NCI-H345 treated with DMSO at 0.1 percent for 48 hours (cell line): ENCODE measurements at regions not wholly inside any gene's neighbourhood (a gene's known extent, or its start where the extent isn't known, plus 50 kb on each side); places are given as distances from the start of the nearest gene placed in this dataset.
"Not testable (repeated sequence)": the region's sequence is repeated elsewhere in the genome, so short reads cannot be mapped to it uniquely, and the experiment has no call there.

Experiments
- DNase-seq: peaks from one replicate; lab custom pipeline; 2025; ENCODE audit not compliant: unreplicated experiment; lab: John Stamatoyannopoulos, UW

- no peak for DNase-seq
These were observed 57.7 kb upstream of the AADACL2 start for GRCh38 chr3:151675858-151676615.

GRCh38 chr3:151673974-151674373 is 59.8 kb upstream of the AADACL2 start:
- no peak for DNase-seq

DNA sequence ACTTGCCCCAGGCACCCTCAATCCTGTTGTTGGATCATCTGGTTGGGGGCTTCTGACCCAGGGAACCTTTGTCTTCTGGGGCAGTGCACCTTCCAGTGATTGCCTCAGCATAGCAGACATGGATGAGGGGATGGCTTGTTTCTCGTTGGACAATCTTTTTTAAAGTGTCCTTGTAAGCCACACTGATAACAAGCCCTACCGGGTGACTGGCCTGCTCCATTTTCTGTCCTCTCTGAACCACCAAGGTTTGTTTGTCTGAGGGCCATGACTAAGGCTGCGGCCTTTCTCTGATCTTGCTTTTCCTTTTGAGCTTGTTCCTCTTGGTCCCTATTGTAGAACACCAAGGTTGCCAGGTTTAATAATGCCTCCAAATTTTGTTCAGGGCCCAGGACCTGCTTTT is 66.0 kb upstream of the AADACL2 start:
- DNase-seq = not testable (repeated sequence)

DNA sequence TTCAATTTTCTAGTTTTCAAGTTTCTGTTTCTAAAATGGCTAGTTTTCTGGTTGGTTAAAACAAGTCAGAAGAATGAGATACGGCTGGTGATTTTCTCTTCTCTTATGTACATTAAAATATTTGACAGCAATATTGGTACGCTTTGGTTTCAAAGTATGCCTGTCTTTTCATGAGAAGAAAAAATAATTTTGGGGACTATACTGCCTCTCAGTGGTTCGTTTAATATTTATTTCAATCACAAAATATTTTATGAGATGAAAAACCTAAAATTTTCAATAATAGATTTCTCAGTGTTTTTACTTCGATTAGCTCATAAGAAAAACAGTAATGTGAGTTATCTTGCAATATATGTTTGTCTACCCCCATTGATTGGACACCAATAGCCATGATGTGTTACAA is 72.8 kb upstream of the AADACL2 start:
- no peak for DNase-seq

DNA sequence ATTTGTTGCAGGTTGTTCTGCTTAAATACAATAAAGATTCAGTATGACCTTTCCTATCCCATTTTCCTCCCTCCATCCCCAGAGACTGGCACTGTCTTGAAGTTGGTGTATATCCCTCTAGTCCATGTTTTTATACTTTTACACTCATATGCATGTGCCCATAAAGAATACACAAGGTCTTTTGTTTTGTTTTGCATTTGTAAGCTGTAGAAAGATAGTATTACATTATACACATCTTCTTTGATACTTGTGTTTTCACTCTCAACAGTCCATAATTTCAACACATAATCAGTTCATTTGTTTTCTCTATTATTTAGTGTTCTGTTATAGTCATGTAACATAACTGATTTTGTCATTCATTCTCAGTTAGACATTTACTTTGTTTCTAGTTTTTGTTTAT is 88.7 kb upstream of the AADACL2 start:
- no peak for DNase-seq

DNA sequence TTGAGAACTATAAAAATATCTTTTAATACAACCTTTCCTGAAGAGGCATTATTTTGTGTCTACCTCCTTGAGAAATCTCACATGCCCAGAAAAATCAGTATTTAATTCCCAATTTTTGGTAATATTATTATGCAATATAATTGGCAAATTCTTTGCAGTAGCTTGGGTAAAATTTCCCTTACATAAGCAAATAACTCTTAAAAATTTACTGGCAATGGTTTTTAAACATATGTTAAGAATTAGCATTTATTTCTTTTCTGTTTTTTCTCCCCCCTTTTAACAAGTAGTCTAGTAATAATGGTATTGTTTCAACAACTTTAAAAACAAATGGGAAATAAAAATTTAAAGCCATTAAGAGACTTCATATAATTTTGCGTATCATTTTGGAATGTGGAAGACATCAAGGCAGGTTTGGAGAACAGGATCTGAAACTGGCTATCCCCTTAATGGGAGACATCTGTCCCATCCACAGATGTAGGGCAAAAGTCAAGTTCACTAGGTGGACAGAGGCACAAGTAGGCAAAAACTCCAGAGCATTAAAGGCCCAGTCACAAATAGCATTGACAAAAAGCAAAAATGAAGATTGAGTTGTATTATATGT is 89.6 kb upstream of the AADACL2 start:
- no peak for DNase-seq

GRCh38 chr3:151639418-151639740 is 94.3 kb upstream of the AADACL2 start:
- DNase-seq = no peak

DNA sequence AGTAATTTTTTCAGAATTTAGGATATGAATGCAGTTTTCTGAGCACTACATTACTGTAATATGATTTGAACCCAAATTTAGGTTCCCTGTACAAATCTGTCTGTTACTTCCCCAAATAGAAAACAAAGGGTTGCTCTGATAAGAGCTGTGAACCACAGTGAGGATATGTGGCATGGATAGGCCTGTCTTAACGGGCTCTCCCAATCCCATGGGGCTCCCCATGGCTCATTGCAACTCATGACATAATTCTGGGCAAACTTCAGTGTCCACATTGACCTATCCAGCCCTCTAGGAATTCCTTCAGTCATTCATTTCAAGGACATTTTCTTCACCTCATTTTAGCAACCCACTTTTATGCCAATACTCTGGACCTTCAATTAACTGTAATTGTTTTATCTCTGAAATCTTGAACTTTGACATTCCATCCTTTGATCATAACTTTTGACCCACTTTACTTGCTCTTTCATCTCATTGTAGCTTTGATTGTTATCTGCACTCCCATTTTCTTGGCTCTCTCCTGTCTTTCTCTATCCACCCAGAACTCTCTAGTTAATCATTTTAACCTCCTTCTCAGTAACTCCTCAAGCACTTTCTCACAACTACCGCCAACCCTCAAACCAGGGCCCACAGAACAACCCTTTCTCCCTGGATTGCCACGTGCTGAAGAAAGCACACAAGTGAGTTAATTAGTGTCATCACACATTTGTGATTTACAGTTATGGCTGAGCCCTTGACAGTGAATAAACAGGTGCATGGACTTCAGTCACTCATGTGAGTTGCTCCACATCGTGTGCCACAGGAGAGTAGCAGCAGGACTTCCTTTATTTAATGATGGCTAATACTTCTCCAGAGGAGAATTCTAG is 94.9 kb upstream of the AADACL2 start:
- DNase-seq = no peak

DNA sequence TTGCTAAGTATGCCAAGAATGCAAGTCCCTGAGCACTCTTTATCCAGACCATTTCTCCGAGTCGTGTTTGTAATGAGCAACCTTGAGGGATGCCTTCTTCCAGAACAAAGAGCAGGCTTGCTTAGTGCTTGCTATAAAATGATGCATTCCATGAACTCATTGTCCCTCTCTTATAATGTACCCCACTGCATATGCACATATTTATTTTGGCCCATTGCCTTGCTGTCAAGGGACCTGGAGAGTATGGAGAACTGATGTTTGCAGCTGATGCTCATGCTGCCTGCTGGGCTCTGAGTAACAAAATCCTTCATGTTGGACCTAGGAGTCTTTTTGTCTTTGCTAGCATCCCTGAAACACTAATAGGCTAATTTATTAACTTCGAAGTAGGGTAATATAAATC is 97.8 kb upstream of the AADACL2 start:
- peak; percentile 14 for DNase-seq

DNA sequence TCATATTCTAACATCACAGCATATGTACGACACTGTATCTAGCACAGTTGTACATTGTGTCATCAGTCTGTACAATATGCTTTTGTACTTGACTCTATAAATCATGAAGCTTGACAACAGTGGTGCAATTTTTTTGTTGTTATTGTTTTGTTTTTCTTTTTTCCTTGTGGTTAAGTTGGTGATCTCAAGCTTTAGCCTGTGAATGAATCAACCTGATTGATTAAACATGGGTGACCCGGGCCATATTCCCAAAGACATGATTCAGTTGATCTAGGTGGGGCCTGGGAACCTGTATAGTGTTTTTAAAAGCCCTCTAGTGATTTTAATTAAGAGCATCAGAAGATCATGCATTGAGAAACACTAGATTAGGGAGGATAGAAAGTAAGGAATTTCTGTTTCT is 101.8 kb upstream of the AADACL2 start:
- no peak for DNase-seq

DNA sequence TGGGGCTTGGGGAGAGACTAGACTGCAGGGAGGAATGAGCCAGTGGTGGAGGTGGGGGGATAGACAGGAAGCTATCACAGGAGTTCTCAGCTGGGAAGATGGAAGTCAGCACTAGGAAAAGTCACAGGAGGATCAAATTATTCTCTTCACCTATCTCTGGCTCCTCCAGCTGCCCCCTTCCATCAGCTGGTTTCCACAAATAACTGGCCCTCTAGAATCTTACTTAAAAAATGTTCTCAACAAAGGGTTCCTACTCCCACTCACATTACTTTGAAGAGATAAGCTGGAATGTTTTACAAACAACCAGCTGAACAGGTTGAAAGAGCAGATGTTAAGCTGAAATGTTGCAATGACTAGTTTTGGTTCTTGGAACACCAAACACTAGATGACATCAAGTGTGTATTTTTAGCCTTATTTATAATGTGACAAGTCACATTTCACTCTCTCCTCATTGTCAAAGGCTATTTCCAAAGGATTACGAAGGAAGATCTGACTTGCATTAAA is 102.7 kb upstream of the AADACL2 start:
- no peak for DNase-seq

DNA sequence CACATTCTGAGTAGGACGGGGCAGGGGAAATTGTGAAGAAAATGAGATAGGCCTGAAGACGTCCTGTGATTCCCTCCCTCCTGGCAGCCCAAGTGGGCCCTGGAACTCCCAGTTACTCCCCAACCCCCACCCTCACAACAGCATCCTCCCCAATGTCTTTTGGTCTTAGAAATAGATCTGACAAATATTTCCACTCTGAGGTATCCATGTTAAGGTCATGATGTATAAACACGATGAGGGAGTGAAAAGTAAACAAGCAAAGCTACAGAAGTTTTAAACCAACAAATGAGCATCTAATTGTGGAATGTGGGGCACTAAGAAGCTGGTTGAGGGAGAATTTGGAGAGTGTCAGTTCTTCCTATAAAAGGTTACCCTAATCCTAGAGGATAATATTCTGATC is 103.7 kb upstream of the AADACL2 start:
- no peak for DNase-seq

DNA sequence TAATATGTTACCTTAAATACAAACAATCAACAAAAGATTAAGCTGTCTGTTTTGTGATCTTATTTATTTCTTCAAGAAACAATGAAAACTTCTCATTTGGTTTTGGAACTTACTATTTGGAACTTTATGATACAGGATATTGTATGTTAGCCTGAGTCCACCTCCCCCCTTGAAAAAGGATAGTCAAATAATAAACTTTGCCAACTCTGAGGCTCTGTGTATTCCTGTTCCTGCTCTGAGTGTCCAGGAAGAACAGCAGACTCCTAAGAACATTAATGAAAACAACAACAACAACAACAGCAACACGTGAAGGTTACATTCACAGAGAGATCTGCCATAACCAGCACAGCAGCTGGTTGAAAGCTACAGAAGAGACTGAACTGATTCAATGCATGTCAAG is 108.1 kb upstream of the AADACL2 start:
- DNase-seq = no peak

DNA sequence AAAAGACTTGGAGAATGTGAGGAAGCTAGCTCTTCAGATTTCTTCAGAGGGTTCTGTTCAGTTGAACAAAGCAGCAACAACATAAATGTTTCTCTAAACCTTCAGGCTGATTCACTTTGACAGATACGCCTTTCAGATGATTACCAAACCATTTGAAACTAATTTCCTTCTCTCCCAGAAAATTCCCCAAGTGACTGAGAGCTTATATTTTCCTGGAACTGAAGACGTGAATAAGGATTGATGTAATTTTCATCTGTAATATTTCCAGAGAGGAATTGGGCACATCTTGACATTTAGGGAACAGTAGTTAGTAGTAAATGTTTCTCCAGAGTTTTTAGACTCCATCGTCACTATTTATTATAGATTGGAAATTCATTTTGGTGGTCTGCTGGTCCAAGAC is 108.6 kb upstream of the AADACL2 start:
- no peak for DNase-seq

GRCh38 chr3:151620071-151620470 is 113.7 kb upstream of the AADACL2 start:
- DNase-seq = no peak

DNA sequence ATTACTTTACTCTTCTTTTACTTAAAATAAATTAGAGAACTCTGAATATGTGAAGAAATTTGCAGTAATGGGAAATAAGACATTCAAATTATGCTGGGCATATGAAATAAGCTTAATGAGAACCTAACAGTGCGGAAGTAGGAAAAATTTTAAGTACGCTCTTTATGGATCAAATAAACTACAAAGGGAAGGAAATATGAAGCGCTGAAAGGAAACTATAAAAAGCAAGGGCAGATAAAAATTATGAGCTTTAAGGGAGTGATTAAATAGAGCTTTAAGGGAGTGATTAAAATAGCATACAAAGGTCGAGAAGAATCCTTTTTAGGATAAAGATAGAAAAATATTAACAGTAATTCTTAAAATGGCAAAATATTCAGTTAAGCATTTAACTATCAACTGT is 118.3 kb upstream of the AADACL2 start:
- no peak for DNase-seq

GRCh38 chr3:151612115-151612514 is 121.6 kb upstream of the AADACL2 start:
- DNase-seq = no peak

DNA sequence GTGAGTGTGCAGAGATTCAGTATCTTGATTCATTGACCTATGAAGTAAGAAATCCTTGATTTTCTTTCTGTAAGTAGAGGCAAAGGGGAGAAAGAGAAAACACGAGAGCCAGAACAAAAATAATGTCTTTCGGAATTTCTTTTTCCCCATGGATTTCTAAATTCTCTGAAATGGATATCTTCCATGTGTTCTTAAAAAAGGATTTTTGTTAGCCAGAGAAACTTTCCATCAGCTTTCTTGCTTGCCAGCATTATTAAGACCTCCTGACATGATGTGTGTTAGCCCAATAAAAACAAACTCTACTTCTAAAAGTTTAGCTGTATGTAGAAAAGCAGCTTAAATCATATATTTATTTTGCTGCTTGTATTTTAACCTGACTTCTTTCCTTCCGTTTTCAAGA is 122.3 kb upstream of the AADACL2 start:
- DNase-seq = no peak

DNA sequence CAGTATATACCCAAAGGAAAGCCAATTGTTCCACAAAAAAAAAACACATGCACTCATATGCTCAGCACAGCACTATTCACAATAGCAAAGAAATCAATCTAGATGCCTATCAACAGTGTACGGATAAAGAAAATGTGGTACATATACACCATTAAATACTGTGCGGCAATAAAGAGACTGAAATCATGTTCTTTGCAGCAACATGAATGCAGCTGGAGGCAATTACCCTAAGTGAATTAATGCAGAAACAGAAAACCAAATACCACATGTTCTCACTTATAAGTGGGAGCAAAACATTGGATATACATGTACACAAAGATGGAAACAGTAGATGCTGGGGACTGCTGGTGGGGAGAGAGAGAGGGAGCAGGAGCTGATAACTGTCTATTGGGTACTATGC is 124.2 kb upstream of the AADACL2 start:
- DNase-seq = no peak

GRCh38 chr3:151604891-151605290 is 128.8 kb upstream of the AADACL2 start:
- DNase-seq = no peak

DNA sequence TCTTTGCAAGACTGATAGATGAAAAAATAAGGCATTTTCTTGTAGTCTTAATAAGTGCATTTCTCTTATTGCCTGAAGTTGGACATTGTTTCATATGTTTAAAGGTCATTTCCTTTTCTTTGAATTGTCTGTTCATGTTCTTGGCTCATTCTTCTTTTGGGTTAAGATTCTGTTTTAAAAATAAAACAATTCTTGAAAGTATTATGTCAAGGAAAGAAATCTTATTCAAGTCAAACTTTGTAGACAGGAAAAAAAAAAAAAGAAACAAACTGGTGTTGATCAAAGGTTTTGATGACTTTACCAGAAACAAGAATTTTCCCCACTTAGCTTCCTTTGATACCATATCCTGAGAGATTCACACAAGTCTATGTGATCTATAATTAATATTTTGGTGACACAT is 132.9 kb upstream of the AADACL2 start:
- no peak for DNase-seq

DNA sequence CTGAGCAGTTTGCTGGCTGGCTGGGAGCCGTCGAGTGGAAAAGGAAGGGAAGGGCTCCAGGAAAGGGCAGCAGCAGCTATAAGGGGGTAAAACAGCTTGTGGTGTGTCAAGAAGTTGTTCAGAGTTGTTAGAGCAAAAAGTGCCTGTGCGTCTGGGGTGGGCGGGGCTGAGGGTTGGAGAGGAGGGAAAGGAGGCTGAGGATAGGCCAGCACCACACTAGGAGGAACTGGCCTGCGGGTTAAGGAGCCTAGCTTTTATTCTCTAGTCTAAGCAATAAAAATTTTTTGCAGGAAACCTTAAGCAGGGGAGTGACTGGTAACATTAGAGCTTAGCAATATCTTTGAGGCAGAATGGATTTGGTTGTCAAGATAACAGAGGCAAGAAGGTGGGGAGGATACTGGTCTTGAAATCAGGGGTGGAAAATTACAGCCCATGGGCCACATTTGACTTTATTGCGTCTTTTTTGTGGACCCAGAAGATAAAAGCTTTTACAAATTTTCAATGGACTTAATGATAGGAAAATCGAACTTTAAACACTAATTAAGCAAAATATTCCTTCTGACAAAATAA is 134.5 kb upstream of the AADACL2 start:
- DNase-seq = no peak
